OCI-LY1 (cell line): ENCODE measurements at regions not wholly inside any gene's neighbourhood (a gene's known extent, or its start where the extent isn't known, plus 50 kb on each side); places are given as distances from the start of the nearest gene placed in this dataset.

Experiments
- H2AFZ ChIP-seq: fragments of 200-600 bp; sonication (generic), shearing (Covaris generic); 2 replicates; pipeline ENCODE4 v1.6.0; 2014; ENCODE audit warnings: antibody characterized with exemption, mild to moderate bottlenecking, low read length
- H3F3A ChIP-seq: fragments of 200-600 bp; sonication (generic), shearing (Covaris generic); 2 replicates; pipeline ENCODE4 v1.6.0; 2014; ENCODE audit warnings: mild to moderate bottlenecking, antibody characterized with exemption, low read length, moderate library complexity; ENCODE audit not compliant: insufficient read depth
- H3K27ac ChIP-seq: fragments of 200-600 bp; sonication (generic); 2 replicates; pipeline ENCODE4 v1.5.1; 2014; ENCODE audit warnings: low read length, mixed run types, mild to moderate bottlenecking, low read depth; ENCODE audit not compliant: poor library complexity, severe bottlenecking
- H3K27me3 ChIP-seq: fragments of 200-600 bp; sonication (generic); 2 replicates; pipeline ENCODE4 v1.6.0; 2014; ENCODE audit warnings: antibody characterized with exemption, mild to moderate bottlenecking, low read length, moderate library complexity; ENCODE audit not compliant: insufficient read depth
- H3K36me3 ChIP-seq: fragments of 200-600 bp; sonication (generic); 2 replicates; pipeline ENCODE4 v1.6.1; 2014; ENCODE audit warnings: mild to moderate bottlenecking, antibody characterized with exemption, low read length, moderate library complexity, mixed read lengths; ENCODE audit not compliant: insufficient read depth
- H3K4me1 ChIP-seq: fragments of 200-600 bp; sonication (generic); 2 replicates; pipeline ENCODE4 v1.5.1; 2014; ENCODE audit warnings: mild to moderate bottlenecking, low read length, moderate library complexity; ENCODE audit not compliant: insufficient read depth, severe bottlenecking
- H3K4me2 ChIP-seq: fragments of 200-600 bp; sonication (generic), shearing (Covaris generic); 2 replicates; pipeline ENCODE4 v1.6.1; 2014; ENCODE audit warnings: low read length
- H3K4me3 ChIP-seq: fragments of 200-600 bp; sonication (generic); 2 replicates; pipeline ENCODE4 v1.5.1; 2014; ENCODE audit warnings: low read length, low read depth, mild to moderate bottlenecking, mixed read lengths; ENCODE audit not compliant: poor library complexity, severe bottlenecking
- H3K79me2 ChIP-seq: fragments of 200-600 bp; shearing (Covaris generic); 2 replicates; pipeline ENCODE4 v1.6.1; 2016; ENCODE audit warnings: mixed run types, low read length, mixed read lengths; ENCODE audit not compliant: insufficient read depth
- H3K9ac ChIP-seq: fragments of 200-600 bp; sonication (generic), shearing (Covaris generic); 2 replicates; pipeline ENCODE4 v1.6.1; 2014; ENCODE audit warnings: mild to moderate bottlenecking, low read length, mixed read lengths
- H3K9me2 ChIP-seq: fragments of 200-600 bp; sonication (generic), shearing (Covaris generic); 2 replicates; pipeline ENCODE4 v1.6.1; 2014; ENCODE audit warnings: low read depth, mild to moderate bottlenecking, low read length, mixed read lengths
- H3K9me3 ChIP-seq: fragments of 200-600 bp; shearing (Covaris generic); 2 replicates; pipeline ENCODE4 v1.6.1; 2014; ENCODE audit warnings: low read length, mixed read lengths
- H4K20me1 ChIP-seq: fragments of 200-600 bp; sonication (generic), shearing (Covaris generic); 2 replicates; pipeline ENCODE4 v1.6.0; 2016; ENCODE audit warnings: mild to moderate bottlenecking, low read length; ENCODE audit not compliant: insufficient read depth
- CTCF ChIP-seq: fragments of 200-600 bp; sonication (generic), shearing (Covaris generic); IDR thresholded peaks from 2 replicates; pipeline ENCODE4 v1.5.1; 2017; ENCODE audit warnings: mild to moderate bottlenecking, antibody characterized with exemption, low read length, moderate library complexity, mixed read lengths
- EZH2 ChIP-seq: fragments of 200-600 bp; sonication (generic), shearing (Covaris generic); IDR thresholded peaks from 2 replicates; pipeline ENCODE4 v1.8.0; 2017; ENCODE audit warnings: borderline replicate concordance, mixed run types, mild to moderate bottlenecking, antibody characterized with exemption, low read length, moderate library complexity, mixed read lengths

GRCh38 chr3:191768421-191768820, 307.5 kb downstream of the PYDC2 start:
- TF ChIP-seq CTCF (0 out of 2 replicates have a peak, but pooled peaks have one; percentile 18), EZH2 (no peak)

DNA sequence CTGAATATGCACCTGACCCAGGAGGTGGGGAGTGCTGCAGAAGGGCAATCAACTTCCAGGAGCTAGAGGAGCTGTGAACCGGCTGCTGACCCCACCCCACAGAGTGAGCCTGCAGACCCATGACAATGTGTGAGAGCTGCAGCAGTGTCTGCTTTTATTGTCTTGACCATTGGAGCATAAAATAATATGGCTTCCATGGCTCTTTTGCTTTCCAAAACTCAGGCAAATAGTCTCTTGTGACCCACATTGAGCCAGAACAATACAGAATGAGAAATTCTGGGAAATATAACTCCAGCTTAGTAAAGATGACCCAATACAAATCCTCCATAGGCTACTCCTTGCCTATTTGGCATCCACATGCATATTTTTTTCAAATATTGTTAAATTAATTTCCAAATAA, 309.6 kb downstream of the PYDC2 start:
- Histone ChIP-seq H3K9ac (no peak overlapping the region), H3K4me2 (no peak overlapping the region), H3K36me3 (no peaks in the 10 kb centered on the region), H3F3A (no peaks in the 10 kb centered on the region), H3K79me2 (no peaks in the 10 kb centered on the region), H3K9me3 (no peaks in the 10 kb centered on the region), H3K4me3 (no peak overlapping the region), H2AFZ (no peak overlapping the region), H4K20me1 (no peaks in the 10 kb centered on the region), H3K9me2 (no peaks in the 10 kb centered on the region), H3K27me3 (no peaks in the 10 kb centered on the region), H3K27ac (no peak overlapping the region), H3K4me1 (no peaks in the 10 kb centered on the region)
- no peak for TF ChIP-seq EZH2
- TF ChIP-seq CTCF = no peak

More at GRCh38 chr3:191768421-191768820, 307.5 kb downstream of the PYDC2 start:
- Histone ChIP-seq H3K36me3 (no peaks in the 10 kb centered on the region), H2AFZ (no peak overlapping the region), H3K9me2 (no peaks in the 10 kb centered on the region), H3K4me3 (no peak overlapping the region), H3K27me3 (no peaks in the 10 kb centered on the region), H3K9me3 (no peaks in the 10 kb centered on the region), H3K9ac (no peak overlapping the region), H3F3A (no peaks in the 10 kb centered on the region), H3K4me1 (no peaks in the 10 kb centered on the region), H3K27ac (no peak overlapping the region), H3K79me2 (no peaks in the 10 kb centered on the region), H4K20me1 (no peaks in the 10 kb centered on the region), H3K4me2 (no peak overlapping the region)

- H3K27ac ChIP-seq = no peak overlapping the region
- TF ChIP-seq EZH2 (no peak), CTCF (no peak)
Measured at GRCh38 chr3:191774485-191774884, 313.5 kb downstream of the PYDC2 start.

More at GRCh38 chr3:191774485-191774884, 313.5 kb downstream of the PYDC2 start:
- no peak overlapping the region for H2AFZ ChIP-seq
- H3K79me2 ChIP-seq = no peaks in the 10 kb centered on the region
- H3K9ac ChIP-seq = no peak overlapping the region
- no peaks in the 10 kb centered on the region for H3F3A ChIP-seq
- no peaks in the 10 kb centered on the region for H4K20me1 ChIP-seq
- no peaks in the 10 kb centered on the region for H3K4me1 ChIP-seq
- no peaks in the 10 kb centered on the region for H3K9me3 ChIP-seq
- no peaks in the 10 kb centered on the region for H3K9me2 ChIP-seq
- no peak overlapping the region for H3K4me3 ChIP-seq
- H3K4me2 ChIP-seq = no peak overlapping the region
- no peaks in the 10 kb centered on the region for H3K27me3 ChIP-seq
- H3K36me3 ChIP-seq = no peaks in the 10 kb centered on the region
